T-helper 2 cell treated with Interferon-gamma antibody and Interleukin-4, amounts not matched to agents 100 ng/mL and 5 ng/mL, for 36 hours (primary cell): ENCODE measurements at regions not wholly inside any gene's neighbourhood (a gene's known extent, or its start where the extent isn't known, plus 50 kb on each side); places are given as distances from the start of the nearest gene placed in this dataset.

ENCODE experiments used
- intact Hi-C: fragments of 100-400 bp; cut with micrococcal nuclease; formaldehyde crosslinking; loops from one replicate; pipeline ENCODE4 v1.15.1; 2023

GRCh38 chr5:142384014-142384413, 59.2 kb upstream of the SPRY4 start:
- intact Hi-C loops: no loop called here

DNA sequence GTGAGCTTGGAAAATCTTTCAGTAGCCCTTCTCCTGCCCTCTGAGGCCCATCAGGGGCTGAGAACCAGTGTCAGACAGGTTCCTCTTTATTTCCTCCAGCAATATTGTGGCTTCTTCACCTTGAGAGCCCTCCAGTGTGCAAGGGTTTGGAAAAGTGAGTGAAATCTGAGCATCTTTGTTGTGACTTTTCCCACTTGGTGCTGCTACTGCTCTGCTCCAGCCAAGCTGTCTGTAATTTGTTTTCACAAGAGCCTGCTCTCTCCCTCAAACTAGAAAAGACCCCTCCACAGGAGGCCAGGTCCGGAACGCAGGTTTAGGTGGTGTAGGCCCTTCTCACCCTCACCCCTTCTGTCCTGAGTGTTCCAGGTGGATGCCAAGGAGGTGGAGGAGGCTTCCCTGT, 57.4 kb upstream of the SPRY4 start:
- intact Hi-C loops: no loop called here

GRCh38 chr5:142378737-142379634, 54.2 kb upstream of the SPRY4 start:
- intact Hi-C loops: no loop called here

DNA sequence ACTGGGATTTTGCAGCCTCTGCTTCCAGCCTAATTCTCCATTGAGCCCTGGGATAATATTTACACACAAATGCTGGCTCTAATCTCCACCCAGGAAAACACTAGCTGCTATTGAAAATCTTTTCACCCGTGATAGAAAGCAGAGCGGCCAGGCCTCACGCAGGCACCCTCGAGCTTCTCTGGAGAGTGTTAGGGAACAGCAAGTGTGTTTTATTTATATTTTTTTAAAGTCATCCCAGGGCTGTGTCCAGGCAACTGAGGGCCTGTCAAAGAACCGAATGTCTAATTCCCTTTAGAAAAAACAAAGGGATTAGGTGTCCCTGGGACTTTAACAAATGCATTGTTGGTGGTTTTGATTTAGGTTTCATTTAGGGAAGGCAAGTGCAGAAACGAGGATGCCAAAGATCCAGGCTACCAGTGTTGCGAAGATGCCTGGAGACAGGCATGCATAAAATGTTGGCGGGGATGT, 51.2 kb upstream of the SPRY4 start:
- intact Hi-C loops: no loop called here
